ENCODE measurements at regions not wholly inside any gene's neighbourhood (a gene's known extent, or its start where the extent isn't known, plus 50 kb on each side); places are given as distances from the start of the nearest gene placed in this dataset.

- no peak for TF ChIP-seq POLR2A (IDR thresholded peaks at IDR 0.05; ENCODE audit: extremely low read depth, insufficient read length)
- TF ChIP-seq, protein P1, sequence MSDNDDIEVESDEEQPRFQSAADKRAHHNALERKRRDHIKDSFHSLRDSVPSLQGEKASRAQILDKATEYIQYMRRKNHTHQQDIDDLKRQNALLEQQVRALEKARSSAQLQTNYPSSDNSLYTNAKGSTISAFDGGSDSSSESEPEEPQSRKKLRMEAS (IDR thresholded peaks at IDR 0.05; ENCODE audit: low read depth, low read length) = no peak
- no peak for TF ChIP-seq CTCF (IDR thresholded peaks at IDR 0.05; ENCODE audit: low read depth, low read length)
- TF ChIP-seq MYC (IDR thresholded peaks at IDR 0.05; ENCODE audit: low read depth, low read length) = no peak
Observed at GRCh38 chr4:151997461-151997860, 236.7 kb upstream of the GATB start.

All from NB4 (cell line).